ENCODE measurements at regions not wholly inside any gene's neighbourhood (a gene's known extent, or its start where the extent isn't known, plus 50 kb on each side); places are given as distances from the start of the nearest gene placed in this dataset.

DNA sequence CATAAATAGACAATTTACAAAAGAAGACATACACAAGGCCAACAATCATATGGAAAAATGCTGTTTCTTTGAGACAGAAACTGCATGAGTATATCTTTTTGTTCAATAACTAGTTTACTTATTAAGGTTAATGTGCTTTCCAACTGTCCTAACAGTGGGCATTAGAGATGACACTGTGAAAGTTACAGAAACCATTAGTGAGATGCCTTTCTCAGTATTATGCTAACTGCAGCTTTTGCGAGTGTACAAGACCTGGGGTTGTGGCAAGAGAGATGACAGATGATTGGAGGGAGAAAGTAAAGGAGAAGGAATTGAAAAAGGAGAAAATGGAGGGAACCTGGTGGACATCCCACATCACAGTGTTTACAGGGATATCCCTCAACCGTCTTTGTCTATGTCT lies 640.5 kb downstream of the ZPLD1 start:
- no peak overlapping the region for H3K27ac ChIP-seq
- no peak overlapping the region for H3K4me3 ChIP-seq
- no peaks in the 10 kb centered on the region for H3K9me3 ChIP-seq
- no peaks in the 10 kb centered on the region for H3K27me3 ChIP-seq
- 85 to 86% methylated on average over 2 of the region's 2 CpGs for WGBS, 2 donors
- TF ChIP-seq, protein P1, sequence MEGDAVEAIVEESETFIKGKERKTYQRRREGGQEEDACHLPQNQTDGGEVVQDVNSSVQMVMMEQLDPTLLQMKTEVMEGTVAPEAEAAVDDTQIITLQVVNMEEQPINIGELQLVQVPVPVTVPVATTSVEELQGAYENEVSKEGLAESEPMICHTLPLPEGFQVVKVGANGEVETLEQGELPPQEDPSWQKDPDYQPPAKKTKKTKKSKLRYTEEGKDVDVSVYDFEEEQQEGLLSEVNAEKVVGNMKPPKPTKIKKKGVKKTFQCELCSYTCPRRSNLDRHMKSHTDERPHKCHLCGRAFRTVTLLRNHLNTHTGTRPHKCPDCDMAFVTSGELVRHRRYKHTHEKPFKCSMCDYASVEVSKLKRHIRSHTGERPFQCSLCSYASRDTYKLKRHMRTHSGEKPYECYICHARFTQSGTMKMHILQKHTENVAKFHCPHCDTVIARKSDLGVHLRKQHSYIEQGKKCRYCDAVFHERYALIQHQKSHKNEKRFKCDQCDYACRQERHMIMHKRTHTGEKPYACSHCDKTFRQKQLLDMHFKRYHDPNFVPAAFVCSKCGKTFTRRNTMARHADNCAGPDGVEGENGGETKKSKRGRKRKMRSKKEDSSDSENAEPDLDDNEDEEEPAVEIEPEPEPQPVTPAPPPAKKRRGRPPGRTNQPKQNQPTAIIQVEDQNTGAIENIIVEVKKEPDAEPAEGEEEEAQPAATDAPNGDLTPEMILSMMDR (IDR thresholded peaks at IDR 0.05), result no peak
- TF ChIP-seq POLR2A (IDR thresholded peaks at IDR 0.05), result no peak
- H3K4me1 ChIP-seq, result no peaks in the 10 kb centered on the region
- no peak for DNase-seq
- no peaks in the 10 kb centered on the region for H3K36me3 ChIP-seq
- intact Hi-C loops (cut with DNase I), result no loop called here

DNA sequence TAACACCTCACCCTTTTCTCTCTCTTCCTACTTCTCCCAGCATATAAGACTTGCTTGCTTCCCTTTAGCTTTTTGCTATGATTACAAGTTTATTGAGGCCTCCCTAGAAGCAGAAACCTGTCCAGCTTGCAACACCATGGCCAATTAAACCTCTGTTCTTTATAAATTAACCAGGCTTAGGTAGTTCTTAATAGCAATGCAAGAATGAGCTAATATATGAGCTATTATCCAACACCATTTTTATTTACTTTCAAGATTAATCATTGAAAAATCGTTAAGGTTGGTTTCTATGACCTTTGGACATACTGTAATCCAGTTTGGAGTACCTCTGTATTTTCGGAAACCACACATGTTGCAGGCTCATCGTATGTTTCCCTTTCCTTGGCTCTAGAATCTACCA lies 643.1 kb downstream of the ZPLD1 start:
- TF ChIP-seq, protein P1 (IDR thresholded peaks at IDR 0.05), result no peak
- TF ChIP-seq EP300 (IDR thresholded peaks at IDR 0.05), result no peak
- TF ChIP-seq POLR2AphosphoS5 (IDR thresholded peaks at IDR 0.05), result no peak
- TF ChIP-seq POLR2A (IDR thresholded peaks at IDR 0.05), result no peak
- WGBS, 2 donors, result 28 to 67% methylated on average over 3 of the region's 3 CpGs

DNA sequence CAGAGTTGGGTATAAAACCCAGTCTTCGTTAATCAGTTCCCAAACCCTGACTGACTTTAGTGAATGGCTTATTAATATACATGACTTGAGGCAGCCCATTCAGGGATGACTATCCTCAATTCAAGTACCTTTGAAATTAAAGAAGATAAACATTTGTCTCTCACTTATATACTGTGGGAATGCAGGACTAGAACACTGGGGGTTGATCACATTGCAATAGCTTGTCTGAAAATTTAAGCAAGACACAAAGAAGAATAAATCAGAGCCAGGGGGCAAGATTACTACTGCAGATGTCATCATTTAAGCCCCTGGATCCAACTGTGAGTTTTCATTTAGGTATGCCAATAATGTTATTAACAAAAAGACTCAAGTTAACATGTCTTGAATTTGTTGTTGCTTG lies 647.7 kb downstream of the ZPLD1 start:
- H3K27me3 ChIP-seq, result no peaks in the 10 kb centered on the region
- no peaks in the 10 kb centered on the region for H3K36me3 ChIP-seq
- TF ChIP-seq EP300 (IDR thresholded peaks at IDR 0.05), result no peak
- TF ChIP-seq, protein P1 (IDR thresholded peaks at IDR 0.05), result no peak
- no peaks in the 10 kb centered on the region for H3K9me3 ChIP-seq
- intact Hi-C loops (cut with DNase I), result no loop called here
- H3K27ac ChIP-seq, result no peak overlapping the region
- no peak for DNase-seq
- 85 to 87% methylated on average over 1 of the region's 1 CpG for WGBS, 2 donors
- no peaks in the 10 kb centered on the region for H3K4me1 ChIP-seq
- no peak overlapping the region for H3K4me3 ChIP-seq

More for the DNA sequence above, 643.1 kb downstream of the ZPLD1 start:
- H3K36me3 ChIP-seq, result no peaks in the 10 kb centered on the region
- DNase-seq, result no peak
- H3K4me1 ChIP-seq, result no peaks in the 10 kb centered on the region
- no peaks in the 10 kb centered on the region for H3K9me3 ChIP-seq
- intact Hi-C loops (cut with DNase I), result no loop called here
- H3K27me3 ChIP-seq, result no peaks in the 10 kb centered on the region
- no peak overlapping the region for H3K27ac ChIP-seq
- no peak overlapping the region for H3K4me3 ChIP-seq

DNA sequence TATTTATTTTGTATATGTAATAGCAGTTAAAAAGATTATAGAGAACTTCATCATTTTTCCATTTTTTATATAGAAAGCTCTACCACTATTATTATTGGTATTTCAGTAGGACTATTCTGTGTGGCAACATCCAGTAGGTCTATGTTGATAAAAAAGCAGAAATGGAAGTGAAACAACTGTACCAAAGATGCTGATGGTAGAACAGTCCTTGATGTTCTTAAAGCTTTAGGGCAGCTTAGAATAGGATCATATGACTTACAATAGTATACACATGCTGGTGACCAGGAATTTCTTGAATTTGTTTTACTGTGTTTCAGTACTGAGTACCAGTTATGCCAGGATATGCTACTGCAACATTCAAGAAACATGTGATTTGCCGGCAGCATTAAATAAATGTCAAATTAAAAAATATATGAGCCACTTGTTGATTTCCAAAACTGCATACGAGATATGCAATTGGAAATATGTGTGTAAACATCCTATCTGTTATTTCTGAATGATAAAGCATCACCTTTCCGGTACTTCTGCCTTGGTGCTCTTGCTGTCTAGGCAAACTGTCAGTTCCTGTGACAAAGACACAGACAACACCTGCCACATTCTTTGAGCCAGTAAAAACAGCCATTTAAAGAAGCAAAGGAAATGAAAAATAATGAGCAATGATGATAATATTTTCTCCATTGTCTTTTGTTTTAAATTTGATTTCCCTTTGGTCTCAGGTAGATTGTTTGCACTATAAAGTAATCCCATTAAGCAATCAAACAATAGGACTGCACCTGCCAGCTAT lies 649.2 kb downstream of the ZPLD1 start:
- TF ChIP-seq POLR2AphosphoS5 (IDR thresholded peaks at IDR 0.05) (no peak), EP300 (IDR thresholded peaks at IDR 0.05) (no peak), POLR2A (IDR thresholded peaks at IDR 0.05) (no peak)
- TF ChIP-seq, protein P1 (IDR thresholded peaks at IDR 0.05), result no peak
- Histone ChIP-seq H3K27ac (no peak overlapping the region), H3K36me3 (no peaks in the 10 kb centered on the region), H3K4me3 (no peak overlapping the region), H3K27me3 (no peaks in the 10 kb centered on the region), H3K9me3 (no peaks in the 10 kb centered on the region), H3K4me1 (no peaks in the 10 kb centered on the region)
- intact Hi-C loops (cut with DNase I), result no loop called here
- DNase-seq, result no peak
- 51 to 76% methylated on average over 3 of the region's 3 CpGs for whole genome bisulfite sequencing, 2 donors

DNA sequence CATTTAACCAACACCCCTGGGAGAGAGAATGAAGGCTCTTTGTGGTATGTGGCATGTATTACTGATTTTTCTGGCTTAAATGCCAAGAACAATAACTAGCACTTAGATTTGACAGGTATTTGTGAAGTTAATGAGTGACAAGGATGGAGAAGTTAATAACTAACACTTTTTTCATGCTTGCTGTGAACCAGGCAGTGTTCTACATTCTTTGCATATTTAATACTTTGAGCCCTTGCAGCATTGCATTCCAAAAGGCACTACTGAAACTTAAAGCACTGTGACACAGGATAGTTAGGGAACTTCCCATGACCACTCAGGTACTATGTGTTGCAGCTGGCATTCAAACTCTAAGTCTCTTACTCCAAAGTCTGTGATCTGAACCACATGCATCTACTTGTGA lies 650.6 kb downstream of the ZPLD1 start:
- TF ChIP-seq EP300 (IDR thresholded peaks at IDR 0.05) (no peak), POLR2AphosphoS5 (IDR thresholded peaks at IDR 0.05) (no peak), POLR2A (IDR thresholded peaks at IDR 0.05) (no peak)
- TF ChIP-seq, protein P1 (IDR thresholded peaks at IDR 0.05), result no peak
- no peaks in the 10 kb centered on the region for H3K4me1 ChIP-seq
- no peak for DNase-seq
- no peak overlapping the region for H3K4me3 ChIP-seq
- intact Hi-C loops (cut with DNase I), result no loop called here
- no peak overlapping the region for H3K27ac ChIP-seq
- H3K27me3 ChIP-seq, result no peaks in the 10 kb centered on the region
- H3K9me3 ChIP-seq, result no peaks in the 10 kb centered on the region
- no peaks in the 10 kb centered on the region for H3K36me3 ChIP-seq

Data from sigmoid colon (tissue), 6 donors.